ENCODE measurements at regions not wholly inside any gene's neighbourhood (a gene's known extent, or its start where the extent isn't known, plus 50 kb on each side); places are given as distances from the start of the nearest gene placed in this dataset.

DNA sequence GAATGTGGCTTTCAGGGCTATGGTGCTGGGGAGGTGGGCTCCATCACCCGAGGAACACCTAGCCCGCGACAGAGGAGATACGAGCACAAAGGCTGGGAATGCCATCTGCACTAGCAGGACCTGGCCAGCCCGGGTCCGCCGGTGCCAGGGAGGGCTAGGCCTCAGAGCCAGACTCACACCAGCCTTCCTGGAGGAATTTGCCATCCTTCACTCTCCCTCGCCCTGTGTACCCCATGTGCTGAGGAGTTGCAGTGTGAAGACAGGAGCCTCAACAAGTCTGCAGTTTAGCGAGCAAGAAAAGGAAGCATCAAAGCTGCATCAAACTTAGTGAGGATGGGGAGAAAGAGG lies 123.6 kb upstream of the JCAD start:
- H3K4me3 ChIP-seq (ENCODE audit: low read length), result no peak overlapping the region
- no peaks in the 10 kb centered on the region for H3K9me3 ChIP-seq (ENCODE audit: low read length)
- H3K27ac ChIP-seq (ENCODE audit: low read length), result no peak overlapping the region
- no peaks in the 10 kb centered on the region for H3K27me3 ChIP-seq (ENCODE audit: insufficient read depth, low read depth, low read length)
- no peak overlapping the region for H2AFZ ChIP-seq (ENCODE audit: low read depth, low read length)
- TF ChIP-seq EZH2 (IDR thresholded peaks at IDR 0.05; ENCODE audit: borderline replicate concordance, insufficient read depth, low read length, poor library complexity, severe bottlenecking), result no peak
- no peak for TF ChIP-seq SMC3 (conservative IDR thresholded peaks at IDR 0.05; ENCODE audit: poor library complexity)
- TF ChIP-seq RAD21 (conservative IDR thresholded peaks at IDR 0.05), result no peak
- TF ChIP-seq, protein P1, sequence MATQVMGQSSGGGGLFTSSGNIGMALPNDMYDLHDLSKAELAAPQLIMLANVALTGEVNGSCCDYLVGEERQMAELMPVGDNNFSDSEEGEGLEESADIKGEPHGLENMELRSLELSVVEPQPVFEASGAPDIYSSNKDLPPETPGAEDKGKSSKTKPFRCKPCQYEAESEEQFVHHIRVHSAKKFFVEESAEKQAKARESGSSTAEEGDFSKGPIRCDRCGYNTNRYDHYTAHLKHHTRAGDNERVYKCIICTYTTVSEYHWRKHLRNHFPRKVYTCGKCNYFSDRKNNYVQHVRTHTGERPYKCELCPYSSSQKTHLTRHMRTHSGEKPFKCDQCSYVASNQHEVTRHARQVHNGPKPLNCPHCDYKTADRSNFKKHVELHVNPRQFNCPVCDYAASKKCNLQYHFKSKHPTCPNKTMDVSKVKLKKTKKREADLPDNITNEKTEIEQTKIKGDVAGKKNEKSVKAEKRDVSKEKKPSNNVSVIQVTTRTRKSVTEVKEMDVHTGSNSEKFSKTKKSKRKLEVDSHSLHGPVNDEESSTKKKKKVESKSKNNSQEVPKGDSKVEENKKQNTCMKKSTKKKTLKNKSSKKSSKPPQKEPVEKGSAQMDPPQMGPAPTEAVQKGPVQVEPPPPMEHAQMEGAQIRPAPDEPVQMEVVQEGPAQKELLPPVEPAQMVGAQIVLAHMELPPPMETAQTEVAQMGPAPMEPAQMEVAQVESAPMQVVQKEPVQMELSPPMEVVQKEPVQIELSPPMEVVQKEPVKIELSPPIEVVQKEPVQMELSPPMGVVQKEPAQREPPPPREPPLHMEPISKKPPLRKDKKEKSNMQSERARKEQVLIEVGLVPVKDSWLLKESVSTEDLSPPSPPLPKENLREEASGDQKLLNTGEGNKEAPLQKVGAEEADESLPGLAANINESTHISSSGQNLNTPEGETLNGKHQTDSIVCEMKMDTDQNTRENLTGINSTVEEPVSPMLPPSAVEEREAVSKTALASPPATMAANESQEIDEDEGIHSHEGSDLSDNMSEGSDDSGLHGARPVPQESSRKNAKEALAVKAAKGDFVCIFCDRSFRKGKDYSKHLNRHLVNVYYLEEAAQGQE (IDR thresholded peaks at IDR 0.05; ENCODE audit: borderline replicate concordance), result no peak
- no peak for TF ChIP-seq POLR2AphosphoS5 (IDR thresholded peaks at IDR 0.05)
- TF ChIP-seq, protein P2, sequence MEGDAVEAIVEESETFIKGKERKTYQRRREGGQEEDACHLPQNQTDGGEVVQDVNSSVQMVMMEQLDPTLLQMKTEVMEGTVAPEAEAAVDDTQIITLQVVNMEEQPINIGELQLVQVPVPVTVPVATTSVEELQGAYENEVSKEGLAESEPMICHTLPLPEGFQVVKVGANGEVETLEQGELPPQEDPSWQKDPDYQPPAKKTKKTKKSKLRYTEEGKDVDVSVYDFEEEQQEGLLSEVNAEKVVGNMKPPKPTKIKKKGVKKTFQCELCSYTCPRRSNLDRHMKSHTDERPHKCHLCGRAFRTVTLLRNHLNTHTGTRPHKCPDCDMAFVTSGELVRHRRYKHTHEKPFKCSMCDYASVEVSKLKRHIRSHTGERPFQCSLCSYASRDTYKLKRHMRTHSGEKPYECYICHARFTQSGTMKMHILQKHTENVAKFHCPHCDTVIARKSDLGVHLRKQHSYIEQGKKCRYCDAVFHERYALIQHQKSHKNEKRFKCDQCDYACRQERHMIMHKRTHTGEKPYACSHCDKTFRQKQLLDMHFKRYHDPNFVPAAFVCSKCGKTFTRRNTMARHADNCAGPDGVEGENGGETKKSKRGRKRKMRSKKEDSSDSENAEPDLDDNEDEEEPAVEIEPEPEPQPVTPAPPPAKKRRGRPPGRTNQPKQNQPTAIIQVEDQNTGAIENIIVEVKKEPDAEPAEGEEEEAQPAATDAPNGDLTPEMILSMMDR (IDR thresholded peaks at IDR 0.05; ENCODE audit: poor library complexity, severe bottlenecking), result no peak
- no peak for TF ChIP-seq EP300 (conservative IDR thresholded peaks at IDR 0.05; ENCODE audit: poor library complexity, severe bottlenecking)
- TF ChIP-seq TAF1 (IDR thresholded peaks at IDR 0.05; ENCODE audit: low read depth), result no peak
- no peak for TF ChIP-seq MXI1 (conservative IDR thresholded peaks at IDR 0.05; ENCODE audit: poor library complexity, severe bottlenecking)
- no peaks in the 10 kb centered on the region for H3K9me2 ChIP-seq (ENCODE audit: insufficient read depth, low read length)
- no peaks in the 10 kb centered on the region for H3F3A ChIP-seq (ENCODE audit: insufficient read depth, low read length, poor library complexity, severe bottlenecking)
- no peak overlapping the region for H3K4me2 ChIP-seq (ENCODE audit: low read length)
- no peaks in the 10 kb centered on the region for H4K20me1 ChIP-seq (ENCODE audit: insufficient read depth)
- H3K9ac ChIP-seq (ENCODE audit: low read length), result no peak overlapping the region
- no peaks in the 10 kb centered on the region for H3K36me3 ChIP-seq (ENCODE audit: insufficient read depth, low read length)
- H3K79me2 ChIP-seq (replicated peaks; ENCODE audit: insufficient read depth, low read length), result no peaks in the 10 kb centered on the region

DNA sequence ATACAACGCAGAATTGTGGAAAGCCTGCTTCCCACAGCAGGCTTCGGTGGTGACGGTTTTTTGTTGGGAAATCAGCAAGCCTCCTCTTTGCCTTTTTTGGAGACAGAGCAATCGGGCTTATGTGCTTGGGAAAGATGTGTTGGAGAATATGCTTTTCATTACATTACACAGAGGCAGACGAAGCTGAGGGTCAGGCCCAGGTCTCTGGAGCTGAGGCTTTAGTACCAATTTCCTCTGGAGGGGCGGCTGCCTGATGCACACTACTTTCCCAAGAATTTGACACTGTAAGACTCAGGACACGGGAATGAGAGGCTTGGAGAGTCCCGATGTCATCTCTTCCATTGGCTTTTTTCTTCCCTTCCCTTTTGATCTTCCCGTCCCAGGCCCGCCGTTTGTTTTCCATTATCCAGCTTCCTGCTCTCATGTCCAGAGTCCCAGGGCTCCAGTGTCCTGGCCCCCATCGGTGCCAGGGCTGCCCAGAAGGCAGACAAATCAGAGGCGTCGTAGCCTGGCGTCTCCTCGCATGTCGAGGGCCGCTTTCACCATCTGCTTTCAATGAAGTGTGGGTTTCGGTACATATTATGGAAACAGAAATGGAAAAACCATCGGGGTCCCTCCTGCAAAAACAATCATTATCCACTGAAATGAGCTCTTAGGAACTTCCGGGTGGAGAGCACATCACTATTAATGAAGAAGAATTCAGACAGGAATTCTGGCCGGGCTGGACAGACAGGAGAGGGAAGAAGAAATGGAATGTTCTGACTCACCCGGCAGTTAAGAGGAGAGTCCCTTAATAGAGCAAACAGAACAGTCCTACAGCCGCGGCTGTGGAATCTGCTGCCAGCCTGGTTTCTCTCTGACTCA lies 123.0 kb upstream of the JCAD start:
- Histone ChIP-seq H3K4me3 (ENCODE audit: low read length) (no peak overlapping the region), H3K4me2 (ENCODE audit: low read length) (no peak overlapping the region), H3K36me3 (ENCODE audit: insufficient read depth, low read length) (no peaks in the 10 kb centered on the region), H3K9ac (ENCODE audit: low read length) (no peak overlapping the region), H4K20me1 (ENCODE audit: insufficient read depth) (no peaks in the 10 kb centered on the region), H3K27ac (ENCODE audit: low read length) (no peak overlapping the region), H3F3A (ENCODE audit: insufficient read depth, low read length, poor library complexity, severe bottlenecking) (no peaks in the 10 kb centered on the region), H2AFZ (ENCODE audit: low read depth, low read length) (no peak overlapping the region), H3K9me3 (ENCODE audit: low read length) (no peaks in the 10 kb centered on the region), H3K9me2 (ENCODE audit: insufficient read depth, low read length) (no peaks in the 10 kb centered on the region), H3K79me2 (replicated peaks; ENCODE audit: insufficient read depth, low read length) (no peaks in the 10 kb centered on the region), H3K27me3 (ENCODE audit: insufficient read depth, low read depth, low read length) (no peaks in the 10 kb centered on the region)
- TF ChIP-seq, protein P2 (IDR thresholded peaks at IDR 0.05; ENCODE audit: poor library complexity, severe bottlenecking), result no peak
- TF ChIP-seq SMC3 (conservative IDR thresholded peaks at IDR 0.05; ENCODE audit: poor library complexity), result no peak
- TF ChIP-seq RAD21 (conservative IDR thresholded peaks at IDR 0.05), result no peak
- no peak for TF ChIP-seq MXI1 (conservative IDR thresholded peaks at IDR 0.05; ENCODE audit: poor library complexity, severe bottlenecking)
- no peak for TF ChIP-seq EZH2 (IDR thresholded peaks at IDR 0.05; ENCODE audit: borderline replicate concordance, insufficient read depth, low read length, poor library complexity, severe bottlenecking)
- no peak for TF ChIP-seq EP300 (conservative IDR thresholded peaks at IDR 0.05; ENCODE audit: poor library complexity, severe bottlenecking)
- TF ChIP-seq, protein P1 (IDR thresholded peaks at IDR 0.05; ENCODE audit: borderline replicate concordance), result no peak
- no peak for TF ChIP-seq POLR2AphosphoS5 (IDR thresholded peaks at IDR 0.05)
